ENCODE measurements at regions not wholly inside any gene's neighbourhood (a gene's known extent, or its start where the extent isn't known, plus 50 kb on each side); places are given as distances from the start of the nearest gene placed in this dataset.

DNA sequence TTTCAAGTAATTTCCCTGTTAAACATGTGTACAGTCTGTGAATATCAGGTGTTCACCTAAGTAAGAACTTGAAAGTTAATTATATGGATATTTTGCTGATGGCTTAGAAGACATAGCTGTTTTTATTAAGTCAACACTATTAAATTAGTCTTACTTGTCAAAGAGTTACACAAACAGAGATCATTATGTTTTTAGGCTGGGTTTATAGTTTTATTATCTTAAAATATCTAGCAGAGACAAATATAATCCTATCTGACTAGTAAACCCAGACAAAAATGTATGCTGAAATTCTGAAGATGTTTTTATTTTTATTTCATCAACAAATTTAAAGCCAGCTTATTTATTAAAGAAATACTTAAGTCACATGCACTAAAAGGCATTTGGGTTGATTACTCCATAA is 51.2 kb upstream of the CCK start:
- TF ChIP-seq SMC3 (IDR thresholded peaks at IDR 0.05) (no peak), JUN (IDR thresholded peaks at IDR 0.05) (no peak), KDM5A (IDR thresholded peaks at IDR 0.05) (no peak), CTCF (IDR thresholded peaks at IDR 0.05) (no peak), HDAC2 (IDR thresholded peaks at IDR 0.05) (no peak), POLR2AphosphoS2 (conservative IDR thresholded peaks at IDR 0.05; ENCODE audit: low read length) (no peak), CHD4 (IDR thresholded peaks at IDR 0.05; ENCODE audit: borderline replicate concordance) (no peak), POLR2A (IDR thresholded peaks at IDR 0.05; ENCODE audit: low read length) (no peak), EHMT2 (IDR thresholded peaks at IDR 0.05; ENCODE audit: low read depth) (no peak)
- TF ChIP-seq, protein P1, sequence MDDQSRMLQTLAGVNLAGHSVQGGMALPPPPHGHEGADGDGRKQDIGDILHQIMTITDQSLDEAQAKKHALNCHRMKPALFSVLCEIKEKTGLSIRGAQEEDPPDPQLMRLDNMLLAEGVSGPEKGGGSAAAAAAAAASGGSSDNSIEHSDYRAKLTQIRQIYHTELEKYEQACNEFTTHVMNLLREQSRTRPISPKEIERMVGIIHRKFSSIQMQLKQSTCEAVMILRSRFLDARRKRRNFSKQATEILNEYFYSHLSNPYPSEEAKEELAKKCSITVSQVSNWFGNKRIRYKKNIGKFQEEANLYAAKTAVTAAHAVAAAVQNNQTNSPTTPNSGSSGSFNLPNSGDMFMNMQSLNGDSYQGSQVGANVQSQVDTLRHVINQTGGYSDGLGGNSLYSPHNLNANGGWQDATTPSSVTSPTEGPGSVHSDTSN (IDR thresholded peaks at IDR 0.05) = no peak
- TF ChIP-seq, protein P2, sequence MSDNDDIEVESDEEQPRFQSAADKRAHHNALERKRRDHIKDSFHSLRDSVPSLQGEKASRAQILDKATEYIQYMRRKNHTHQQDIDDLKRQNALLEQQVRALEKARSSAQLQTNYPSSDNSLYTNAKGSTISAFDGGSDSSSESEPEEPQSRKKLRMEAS (IDR thresholded peaks at IDR 0.05) = no peak
